ENCODE measurements at regions not wholly inside any gene's neighbourhood (a gene's known extent, or its start where the extent isn't known, plus 50 kb on each side); places are given as distances from the start of the nearest gene placed in this dataset.

DNA sequence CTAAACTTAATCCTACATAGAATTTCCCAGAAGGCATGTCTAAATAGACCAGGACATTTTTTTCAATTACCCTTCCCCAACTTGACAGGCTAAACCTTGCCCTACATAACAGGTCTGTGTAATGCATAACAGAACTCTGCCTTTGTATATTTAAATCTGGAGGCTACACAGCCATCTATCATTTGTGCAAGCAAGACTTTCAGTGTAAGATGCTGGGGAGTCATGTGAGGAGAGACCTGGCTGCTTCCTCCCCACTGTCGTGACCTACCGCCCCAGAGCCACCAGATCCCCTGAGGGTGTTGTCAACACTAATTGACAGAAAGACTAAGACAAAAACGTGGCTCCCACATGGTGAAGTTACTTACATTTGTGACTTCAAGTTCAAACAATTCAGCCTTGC, 342.2 kb downstream of the PPARGC1A start:
- no peaks in the 10 kb centered on the region for H4K20me1 ChIP-seq (ENCODE audit: insufficient read depth, low read length)
- WGBS (ENCODE audit: low lambda C conversion rate) = 6% methylated on average over 3 of the region's 3 CpGs
- no peaks in the 10 kb centered on the region for H3K79me2 ChIP-seq (ENCODE audit: insufficient read depth, low read length)
- TF ChIP-seq ZNF543 (CRISPR knock-in tag; IDR thresholded peaks at IDR 0.05) (no peak), TARDBP (CRISPR knock-in tag; IDR thresholded peaks at IDR 0.05) (no peak), NFE2 (CRISPR knock-in tag; IDR thresholded peaks at IDR 0.05) (no peak)
- TF ChIP-seq, protein P1, sequence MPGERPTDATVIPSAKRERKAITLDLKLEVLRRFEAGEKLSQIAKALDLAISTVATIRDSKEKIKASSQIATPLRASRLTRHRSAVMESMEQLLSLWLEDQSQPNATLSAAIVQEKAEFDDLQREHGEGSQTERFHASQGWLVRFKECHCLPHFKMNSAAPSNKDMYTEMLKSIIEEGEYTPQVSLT (CRISPR knock-in tag; IDR thresholded peaks at IDR 0.05; ENCODE audit: borderline replicate concordance, low read depth) = no peak
- in situ Hi-C loops (cut with HindIII; ENCODE audit: extremely low pct_ligation_motif_present, low pct_unique_long_range_greater_than_20kb) (no loop called here), intact Hi-C loops (cut with micrococcal nuclease; ENCODE audit: unreplicated experiment) (no loop called here)
- no TSS peak for BruUV-seq (replicated peaks)
- H3K27me3 ChIP-seq (ENCODE audit: control insufficient read depth in 1 of 2, insufficient read depth in 2 of 2, low read length in 2 of 2) = no peaks in the 10 kb centered on the region
- no peak overlapping the region for H3K4me2 ChIP-seq (ENCODE audit: low read depth, low read length)
- no peak for DNase-seq (ENCODE audit: low spot score)
- no peak overlapping the region for H3K4me3 ChIP-seq (replicated peaks in 1 of 3; ENCODE audit: insufficient read depth in 1 of 3, low read depth in 2 of 3, low read length in 3 of 3)
- no peaks in the 10 kb centered on the region for H3K9me3 ChIP-seq (ENCODE audit: low read length)
- no peaks in the 10 kb centered on the region for H3K36me3 ChIP-seq (replicated peaks in 1 of 2; ENCODE audit: control insufficient read depth in 1 of 2, insufficient read depth in 2 of 2, low read length in 2 of 2)
- FAIRE-seq = no peak
- H3K27ac ChIP-seq (ENCODE audit: extremely low read length, insufficient read depth, low read length) = no peak overlapping the region
- no peaks in the 10 kb centered on the region for H3K4me1 ChIP-seq (ENCODE audit: insufficient read depth, low read length)
- ChIA-PET POLR2A (no interaction called here), CTCF (ENCODE audit: low intra/inter-chr PET ratio, low total read pairs) (no interaction called here)
- no peak overlapping the region for H3K9ac ChIP-seq (ENCODE audit: insufficient read depth, low read depth, low read length)
- no peak for ATAC-seq
- H2AFZ ChIP-seq (ENCODE audit: low read length) = no peak overlapping the region

DNA sequence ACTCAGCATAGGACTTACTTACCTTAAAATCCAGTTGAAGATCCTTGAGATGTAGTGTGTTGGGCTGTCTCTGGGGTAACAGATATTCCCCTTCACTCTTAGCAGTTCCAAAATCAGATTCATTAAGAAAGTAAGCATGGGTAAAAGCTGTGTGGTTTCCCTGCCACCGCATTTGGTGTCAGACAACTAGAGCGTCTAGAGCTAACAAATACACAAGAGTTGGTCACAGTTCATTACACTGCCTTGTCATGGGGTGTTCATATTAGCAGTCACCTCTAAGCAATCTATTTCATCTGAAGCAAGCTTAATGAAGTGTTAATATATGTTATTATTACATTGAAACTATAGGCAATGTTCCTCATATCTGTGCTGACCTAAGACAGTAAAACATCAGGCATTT, 342.8 kb downstream of the PPARGC1A start:
- Histone ChIP-seq H3K79me2 (ENCODE audit: insufficient read depth, low read length) (no peaks in the 10 kb centered on the region), H3K4me1 (ENCODE audit: insufficient read depth, low read length) (no peaks in the 10 kb centered on the region), H3K9ac (ENCODE audit: insufficient read depth, low read depth, low read length) (no peak overlapping the region), H3K4me3 (replicated peaks in 1 of 3; ENCODE audit: insufficient read depth in 1 of 3, low read depth in 2 of 3, low read length in 3 of 3) (no peak overlapping the region), H4K20me1 (ENCODE audit: insufficient read depth, low read length) (no peaks in the 10 kb centered on the region), H3K4me2 (ENCODE audit: low read depth, low read length) (no peak overlapping the region), H3K36me3 (replicated peaks in 1 of 2; ENCODE audit: control insufficient read depth in 1 of 2, insufficient read depth in 2 of 2, low read length in 2 of 2) (no peaks in the 10 kb centered on the region), H3K27ac (ENCODE audit: extremely low read length, insufficient read depth, low read length) (no peak overlapping the region), H3K27me3 (ENCODE audit: control insufficient read depth in 1 of 2, insufficient read depth in 2 of 2, low read length in 2 of 2) (no peaks in the 10 kb centered on the region), H2AFZ (ENCODE audit: low read length) (no peak overlapping the region), H3K9me3 (ENCODE audit: low read length) (peaks cover under 1% of the 10 kb centered on the region; the same call in 1 of the 2 replicates)
- TF ChIP-seq ZNF235 (CRISPR knock-in tag; IDR thresholded peaks at IDR 0.05; ENCODE audit: borderline replicate concordance) = no peak
- no peak for TF ChIP-seq ZNF101 (CRISPR knock-in tag; IDR thresholded peaks at IDR 0.05; ENCODE audit: borderline replicate concordance, low read depth)
- TF ChIP-seq MYC (CRISPR knock-in tag; IDR thresholded peaks at IDR 0.05; ENCODE audit: borderline replicate concordance) = no peak
- intact Hi-C loops (cut with micrococcal nuclease; ENCODE audit: unreplicated experiment) (no loop called here), in situ Hi-C loops (cut with HindIII; ENCODE audit: extremely low pct_ligation_motif_present, low pct_unique_long_range_greater_than_20kb) (no loop called here)
- ATAC-seq (no peak), DNase-seq (ENCODE audit: low spot score) (no peak), FAIRE-seq (no peak)
- no TSS peak for BruUV-seq (replicated peaks)
- POLR2A ChIA-PET = no interaction called here
- WGBS (ENCODE audit: low lambda C conversion rate) = 26% methylated on average over 2 of the region's 2 CpGs
- CTCF ChIA-PET (ENCODE audit: low intra/inter-chr PET ratio, low total read pairs) = no interaction called here

Measured in HepG2 (cell line).